Daoy (cell line): ENCODE measurements at regions not wholly inside any gene's neighbourhood (a gene's known extent, or its start where the extent isn't known, plus 50 kb on each side); places are given as distances from the start of the nearest gene placed in this dataset.
"Not testable (repeated sequence)": the region's sequence is repeated elsewhere in the genome, so short reads cannot be mapped to it uniquely, and the experiment has no call there.

Experiments used
- DNase-seq: peaks from one replicate; pipeline ENCODE4 v3.0.0-alpha.2; 2015; ENCODE audit warnings: low read depth

DNA sequence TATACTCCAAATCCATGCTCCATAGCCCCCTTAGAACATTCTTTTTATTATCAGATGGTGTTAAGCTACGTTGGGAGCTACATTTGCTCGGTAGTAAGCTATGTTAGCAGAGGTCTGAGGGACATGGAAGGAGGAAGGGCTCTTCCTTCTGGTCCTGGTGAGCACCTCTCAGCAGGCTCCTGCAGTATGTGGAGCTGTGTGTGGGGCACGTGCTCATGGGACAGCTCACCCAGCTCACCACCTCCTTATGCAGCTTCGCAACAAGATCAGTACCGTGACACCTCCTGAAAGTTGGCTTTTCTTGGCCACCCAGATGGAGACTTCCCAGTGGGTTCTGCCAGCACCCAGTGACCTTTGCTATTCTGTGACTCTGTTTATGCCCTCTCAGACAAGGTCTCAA lies 400.5 kb upstream of the SLC10A2 start:
- DNase-seq = peak; percentile 64

DNA sequence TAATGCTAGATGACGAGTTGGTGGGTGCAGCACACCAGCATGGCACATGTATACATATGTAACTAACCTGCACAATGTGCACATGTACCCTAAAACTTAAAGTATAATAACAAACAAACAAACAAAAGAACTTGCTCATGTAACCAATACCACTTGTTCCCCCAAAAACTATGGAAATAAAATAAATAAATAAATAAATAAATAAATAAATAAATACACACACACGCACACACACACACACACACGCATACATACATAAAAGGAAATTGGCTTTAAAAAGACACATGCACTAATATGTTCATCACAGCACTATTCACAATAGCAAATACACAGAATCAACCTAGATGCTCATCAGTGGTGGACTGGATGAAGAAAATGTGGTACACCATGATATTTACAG lies 394.0 kb upstream of the SLC10A2 start:
- not testable (repeated sequence) for DNase-seq

GRCh38 chr13:103457050-103457449 lies 390.8 kb upstream of the SLC10A2 start:
- DNase-seq = not testable (repeated sequence)

- DNase-seq = no peak
These were observed 385.4 kb upstream of the SLC10A2 start for GRCh38 chr13:103451656-103452055.

DNA sequence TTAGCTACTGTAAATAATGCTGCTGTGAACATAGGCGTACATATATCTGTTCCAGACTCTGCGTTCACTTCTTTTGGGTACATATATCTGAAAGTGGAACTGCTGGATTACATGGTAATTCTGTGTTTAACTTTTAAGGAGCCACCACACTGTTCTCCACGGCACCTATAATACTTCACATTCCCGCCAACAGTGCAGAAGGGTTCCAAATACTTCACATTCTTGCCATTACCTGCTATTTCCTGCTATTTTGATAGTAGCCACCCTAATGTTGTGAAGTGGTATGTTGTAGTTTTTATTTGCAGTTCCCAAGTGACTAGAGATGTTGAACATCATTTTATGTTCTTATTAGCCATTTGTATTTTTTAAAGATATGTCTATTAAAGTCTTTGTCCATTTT lies 377.4 kb upstream of the SLC10A2 start:
- no peak for DNase-seq

- no peak for DNase-seq
These were observed 371.4 kb upstream of the SLC10A2 start for GRCh38 chr13:103437651-103438050.

DNA sequence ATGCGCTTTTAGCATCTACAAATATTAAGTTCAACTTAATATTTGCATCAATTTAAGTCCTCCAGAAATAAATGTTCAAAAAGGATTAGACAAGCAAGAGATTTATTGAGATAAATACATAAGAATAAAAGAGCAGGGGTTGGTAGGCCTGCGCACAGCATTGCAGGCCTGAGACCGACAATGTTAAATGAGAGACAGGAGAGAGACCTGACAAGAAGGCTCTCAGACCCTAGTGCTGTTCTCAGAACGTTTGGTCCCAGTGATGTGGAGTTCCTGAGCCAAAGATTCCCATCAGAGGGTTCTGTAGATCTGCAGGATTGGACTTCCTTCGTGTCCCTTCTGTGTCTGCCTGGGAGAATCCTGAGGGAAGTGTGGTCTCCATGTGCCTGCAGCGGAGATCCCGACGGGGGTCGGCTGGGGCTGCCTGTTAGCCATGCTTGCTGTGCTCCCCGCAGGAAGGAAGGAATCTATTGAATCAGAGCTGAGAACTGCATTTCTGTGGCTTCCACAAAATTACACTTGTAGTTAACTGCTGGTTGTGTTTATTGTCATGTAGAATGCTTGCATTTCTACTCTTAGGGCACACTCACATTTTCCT lies 369.9 kb upstream of the SLC10A2 start:
- no peak for DNase-seq

GRCh38 chr13:103431856-103432255 lies 365.6 kb upstream of the SLC10A2 start:
- no peak for DNase-seq

DNA sequence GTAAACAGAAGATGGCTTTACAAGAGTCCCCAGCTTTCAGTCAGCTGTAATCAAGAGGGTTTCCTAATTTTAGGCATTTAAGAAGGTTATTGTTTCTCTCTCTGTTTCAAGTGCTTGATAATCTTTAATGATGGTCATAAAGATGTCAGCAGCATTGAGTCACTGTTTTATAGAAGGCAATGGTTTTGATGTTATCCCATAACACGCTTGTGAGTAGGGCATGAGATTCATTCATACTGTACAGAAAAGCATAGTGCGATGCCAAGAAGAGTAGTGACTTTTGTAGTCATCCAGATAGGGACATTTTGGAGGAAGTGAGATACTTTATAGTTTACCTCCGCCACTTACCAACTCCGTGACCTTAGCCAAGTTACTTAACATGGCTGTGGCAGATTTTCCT lies 364.2 kb upstream of the SLC10A2 start:
- peak; percentile 12 for DNase-seq

DNA sequence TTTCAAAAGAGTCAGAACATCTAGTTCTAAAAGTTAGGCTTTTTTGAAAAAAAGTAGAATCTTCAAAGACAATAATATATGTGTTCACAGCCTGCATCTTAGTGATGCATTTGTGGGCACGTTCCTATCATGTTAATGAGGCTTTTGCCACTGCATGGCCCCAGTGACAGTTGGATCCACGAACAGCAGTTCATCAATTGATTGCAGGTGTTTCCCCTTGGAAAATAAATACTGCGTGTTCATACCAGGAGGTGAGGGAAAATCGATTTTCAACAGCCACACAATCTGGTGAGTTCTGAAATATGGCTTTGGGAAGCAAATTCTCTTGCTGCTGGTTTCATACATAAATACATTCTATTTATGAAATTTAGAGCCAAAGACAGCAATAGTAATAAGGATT lies 343.8 kb upstream of the SLC10A2 start:
- no peak for DNase-seq

DNA sequence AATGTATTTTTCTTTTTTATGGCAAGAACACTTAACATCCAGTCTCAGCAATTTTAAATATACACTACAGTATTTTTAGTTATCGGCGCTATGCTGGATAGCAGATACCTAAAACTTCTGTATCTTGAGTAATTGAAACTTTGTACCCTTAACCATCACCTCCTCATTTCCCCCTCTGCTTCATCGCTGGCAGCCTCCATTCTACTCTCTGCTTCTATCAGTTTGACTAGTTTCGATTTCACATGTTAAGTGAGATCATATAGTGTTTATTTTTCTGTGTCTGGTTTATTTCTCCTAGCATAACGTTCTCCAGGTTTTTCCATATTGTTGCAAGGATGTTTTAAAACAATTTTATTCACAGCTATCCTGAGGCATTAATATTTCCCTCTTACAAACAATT lies 340.8 kb upstream of the SLC10A2 start:
- DNase-seq = no peak

DNA sequence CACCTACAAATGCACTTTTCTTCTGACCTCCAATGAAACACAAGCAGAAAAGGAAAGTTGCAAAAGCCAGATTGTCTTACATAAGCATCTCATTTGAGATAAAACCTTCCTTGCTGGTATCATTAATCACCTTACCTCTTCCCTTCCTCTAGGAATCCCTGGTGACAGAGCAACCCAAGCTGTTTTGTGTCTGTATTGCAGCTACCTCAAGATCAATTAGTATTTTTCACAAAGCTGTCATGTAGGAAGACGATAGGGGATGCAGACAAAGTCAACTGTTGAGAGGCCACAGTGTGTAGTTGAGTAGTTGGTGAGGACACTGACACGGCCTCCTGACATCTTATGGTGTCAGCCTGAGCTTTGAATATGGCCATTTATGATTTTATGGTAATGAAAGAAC lies 339.1 kb upstream of the SLC10A2 start:
- DNase-seq = no peak

DNA sequence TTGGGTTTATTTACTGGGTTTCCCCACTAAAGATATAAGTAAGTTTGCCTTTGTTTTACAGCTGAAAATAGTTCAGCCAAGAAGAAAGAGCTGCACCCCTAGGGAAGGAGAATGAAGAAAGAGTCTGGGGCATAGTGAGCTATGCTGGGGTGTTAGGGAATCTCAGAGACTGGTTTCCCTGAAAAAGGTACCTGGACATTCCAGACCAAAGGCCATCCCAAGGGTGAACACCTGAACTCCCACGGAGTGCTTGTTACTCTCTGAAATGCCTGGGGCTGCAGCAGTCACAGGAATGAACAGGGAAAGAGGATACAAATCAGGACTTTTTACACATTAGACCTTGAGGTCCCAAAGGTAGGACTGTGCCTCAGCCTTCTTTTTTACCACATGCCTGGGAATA lies 337.6 kb upstream of the SLC10A2 start:
- no peak for DNase-seq

GRCh38 chr13:103403148-103403740 lies 337.0 kb upstream of the SLC10A2 start:
- no peak for DNase-seq

GRCh38 chr13:103395139-103395538 lies 328.9 kb upstream of the SLC10A2 start:
- no peak for DNase-seq

DNA sequence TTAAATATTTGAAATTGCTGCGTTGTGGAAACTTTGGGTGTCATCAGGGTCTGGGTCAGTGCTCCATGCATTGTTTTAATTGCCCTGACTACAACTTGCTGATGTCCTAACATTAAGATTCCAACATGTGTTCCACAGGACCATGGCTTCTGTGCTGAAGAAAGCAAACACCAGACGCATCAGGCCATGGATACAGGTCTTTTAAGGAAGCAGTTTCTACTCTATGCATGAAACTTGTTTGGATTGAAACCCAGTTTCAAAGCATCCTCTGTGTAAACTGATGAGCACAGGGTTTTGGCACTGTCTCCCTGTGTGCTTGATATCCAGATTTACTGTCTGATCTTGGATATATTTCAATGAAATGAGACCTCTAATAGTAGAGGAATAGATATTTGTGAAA lies 328.4 kb upstream of the SLC10A2 start:
- no peak for DNase-seq

DNA sequence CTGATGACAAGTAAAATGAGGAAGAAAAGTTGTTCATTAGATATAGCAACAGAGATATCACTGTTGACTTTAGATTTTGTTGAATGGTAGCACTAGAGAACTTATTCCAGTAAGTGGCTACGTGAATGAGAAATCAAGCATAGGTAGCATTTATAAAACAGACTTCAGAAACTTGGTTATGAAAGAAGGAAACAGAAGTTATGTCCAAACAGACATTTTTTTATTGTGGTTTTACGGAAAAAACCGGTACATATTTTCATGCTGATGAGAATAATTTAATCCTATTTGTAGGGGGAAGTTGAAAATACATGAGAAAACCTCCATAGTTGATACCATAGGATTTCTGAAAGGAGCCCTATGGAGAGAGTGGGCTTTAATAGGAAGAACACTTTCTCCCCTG lies 325.7 kb upstream of the SLC10A2 start:
- no peak for DNase-seq

GRCh38 chr13:103388839-103389238 lies 322.6 kb upstream of the SLC10A2 start:
- DNase-seq = no peak

- DNase-seq = peak; percentile 65
These were observed 320.1 kb upstream of the SLC10A2 start for GRCh38 chr13:103386341-103386740.

- DNase-seq = no peak
These were observed 307.7 kb upstream of the SLC10A2 start for GRCh38 chr13:103373916-103374315.

- peak; percentile 10 for DNase-seq
These were observed 305.1 kb upstream of the SLC10A2 start for GRCh38 chr13:103371271-103371670.

- DNase-seq = no peak
These were observed 304.6 kb upstream of the SLC10A2 start for GRCh38 chr13:103370790-103371189.

DNA sequence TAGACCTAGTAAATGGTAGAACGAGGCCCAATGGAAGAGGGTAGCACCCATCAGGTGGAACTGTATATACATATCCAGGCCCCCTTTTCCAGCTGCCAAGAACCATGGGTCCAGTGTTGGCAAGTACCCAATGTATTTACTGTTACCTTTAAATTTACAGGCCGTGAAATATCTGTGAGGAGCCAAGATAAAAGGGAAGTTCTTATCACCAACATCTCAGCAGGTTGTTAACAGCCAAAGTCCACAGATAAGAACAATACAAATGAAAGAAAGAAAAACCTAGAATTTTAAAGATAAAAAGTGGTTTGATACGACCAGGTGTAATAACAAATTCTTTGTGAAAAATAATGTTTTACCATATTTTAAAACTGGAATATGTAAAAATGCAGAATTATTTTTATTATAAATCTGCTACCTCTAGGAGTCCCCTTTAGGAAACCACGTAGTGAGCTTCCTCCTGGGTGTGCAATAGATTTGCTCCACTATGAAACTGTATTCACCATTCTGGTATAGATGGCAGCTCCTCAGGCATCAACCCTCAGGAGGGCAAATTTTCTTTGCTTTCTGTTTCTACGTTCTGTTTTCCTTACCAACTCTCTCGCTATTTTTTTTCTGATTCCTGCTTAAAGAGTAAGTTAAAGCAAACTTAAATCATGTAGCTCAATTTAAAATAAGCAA lies 292.2 kb upstream of the SLC10A2 start:
- DNase-seq = no peak
